HG03280 (cell line): ENCODE measurements at regions not wholly inside any gene's neighbourhood (a gene's known extent, or its start where the extent isn't known, plus 50 kb on each side); places are given as distances from the start of the nearest gene placed in this dataset.
"Not testable (repeated sequence)": the region's sequence is repeated elsewhere in the genome, so short reads cannot be mapped to it uniquely, and the experiment has no call there.

Experiments
- ATAC-seq: cut with Tn5 transposase; IDR thresholded peaks from one replicate; pipeline ENCODE4 v1.9.1; 2021; ENCODE audit warnings: mild to moderate bottlenecking, moderate library complexity; ENCODE audit not compliant: unreplicated experiment

DNA sequence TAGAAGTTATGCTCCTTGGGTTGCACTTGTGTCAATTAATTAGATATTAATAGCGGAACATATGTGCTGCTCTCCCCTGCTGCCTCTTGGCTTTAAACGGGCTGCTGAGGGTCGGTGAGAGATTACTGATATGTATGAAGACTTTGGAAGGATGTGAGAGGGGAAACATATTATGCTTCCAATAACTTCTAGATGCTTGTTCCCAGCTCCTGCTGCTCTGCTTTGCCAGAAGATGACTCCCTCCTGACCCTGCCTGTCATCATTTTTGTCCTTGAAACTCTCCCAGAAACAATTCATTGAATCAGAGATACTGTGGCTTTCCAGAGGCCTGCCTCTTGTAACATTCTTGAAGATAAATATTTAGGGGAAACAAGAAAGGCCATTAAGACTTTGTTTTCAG is 300.1 kb upstream of the STXBP6 start:
- no peak for ATAC-seq

DNA sequence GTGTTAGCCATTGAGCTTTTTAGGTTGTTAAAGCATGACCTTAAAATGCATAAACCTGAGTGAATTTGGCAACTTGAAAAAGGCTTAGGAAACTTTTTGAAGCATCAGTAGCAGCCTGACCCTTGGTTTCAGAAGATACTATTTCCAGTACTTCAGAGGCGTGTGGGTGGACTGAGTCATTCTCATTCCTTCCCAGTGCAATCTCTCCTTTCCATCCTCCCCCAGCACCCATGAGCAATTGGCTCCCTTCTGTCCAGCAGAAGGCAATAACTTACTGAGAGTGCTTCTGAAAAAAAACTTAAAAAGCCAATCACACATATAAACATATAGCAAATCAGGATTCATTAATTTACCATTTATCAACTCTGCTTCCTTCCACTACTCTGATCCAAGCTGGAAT is 299.3 kb upstream of the STXBP6 start:
- no peak for ATAC-seq

DNA sequence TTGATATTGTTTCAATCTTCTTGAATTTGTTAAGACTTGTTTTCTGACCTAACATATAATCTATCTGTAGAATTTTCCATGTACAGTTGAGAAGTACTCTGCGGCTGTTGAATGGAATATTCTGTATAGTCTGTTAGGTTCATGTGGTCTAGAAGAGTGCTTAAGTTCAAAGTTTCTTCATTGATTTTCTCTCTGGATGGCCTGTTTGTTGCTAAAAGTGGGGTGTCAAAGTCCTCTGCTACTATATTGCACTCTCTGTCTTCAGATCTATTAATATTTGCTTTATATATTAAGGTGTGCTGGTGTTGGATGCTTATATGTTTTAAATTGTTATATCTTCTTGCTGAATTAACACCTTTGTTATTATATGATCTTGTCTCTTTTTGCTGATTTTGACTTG is 290.9 kb upstream of the STXBP6 start:
- ATAC-seq = no peak

DNA sequence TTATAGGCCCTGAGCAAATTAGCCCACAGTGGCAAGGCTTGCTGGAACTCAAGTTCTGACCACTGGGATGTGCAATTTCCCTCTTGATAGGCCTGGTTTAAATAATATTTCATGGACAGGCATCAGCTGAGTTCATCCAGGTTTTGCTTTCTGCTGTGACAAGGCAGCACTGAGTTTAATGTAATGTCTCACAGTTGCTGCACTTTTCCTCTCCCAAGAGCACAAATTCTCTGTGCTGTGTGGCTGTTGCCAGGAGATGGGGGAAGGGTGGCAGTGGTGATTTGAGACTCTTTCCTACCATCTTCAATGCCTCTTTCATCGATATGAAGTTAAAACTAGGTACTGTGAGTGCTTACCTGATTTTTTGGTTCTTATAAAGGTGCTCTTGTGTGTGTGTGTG is 272.8 kb upstream of the STXBP6 start:
- ATAC-seq = no peak

DNA sequence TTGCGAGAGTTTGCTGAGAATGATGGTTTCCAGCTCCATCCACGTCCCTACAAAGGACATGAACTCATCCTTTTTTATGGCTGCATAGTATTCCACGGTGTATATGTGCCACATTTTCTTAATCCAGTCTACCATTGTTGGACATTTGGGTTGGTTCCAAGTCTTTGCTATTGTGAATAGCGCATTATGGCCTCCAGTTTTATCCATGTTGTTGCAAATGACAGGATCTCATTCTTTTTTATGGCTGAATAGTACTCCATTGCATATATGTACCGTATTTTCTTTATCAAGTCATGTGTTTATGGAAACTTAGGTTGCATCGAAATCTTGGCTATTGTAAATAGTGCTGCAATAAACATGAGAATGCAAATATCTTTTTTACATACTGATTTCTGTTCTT is 266.1 kb upstream of the STXBP6 start:
- ATAC-seq = not testable (repeated sequence)

DNA sequence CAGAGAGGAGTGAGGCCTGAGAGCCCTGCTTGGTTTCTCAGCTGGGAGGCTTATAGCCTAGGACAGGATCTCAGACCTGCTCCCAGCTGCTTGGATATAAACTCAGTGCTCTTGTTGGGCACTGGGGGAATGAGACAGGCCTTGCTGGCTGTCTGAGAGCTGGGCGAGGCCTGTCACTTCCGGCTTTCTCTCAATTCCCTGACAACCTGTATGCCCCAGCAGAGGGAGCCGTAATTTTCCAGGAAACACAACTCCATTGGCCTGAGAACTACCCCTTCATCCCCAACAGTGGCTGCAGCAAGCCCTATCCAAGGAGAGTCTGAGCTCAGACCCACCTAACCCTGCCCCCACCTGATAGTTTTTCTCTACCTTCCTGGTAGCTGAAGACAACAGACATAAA is 258.3 kb upstream of the STXBP6 start:
- no peak for ATAC-seq

DNA sequence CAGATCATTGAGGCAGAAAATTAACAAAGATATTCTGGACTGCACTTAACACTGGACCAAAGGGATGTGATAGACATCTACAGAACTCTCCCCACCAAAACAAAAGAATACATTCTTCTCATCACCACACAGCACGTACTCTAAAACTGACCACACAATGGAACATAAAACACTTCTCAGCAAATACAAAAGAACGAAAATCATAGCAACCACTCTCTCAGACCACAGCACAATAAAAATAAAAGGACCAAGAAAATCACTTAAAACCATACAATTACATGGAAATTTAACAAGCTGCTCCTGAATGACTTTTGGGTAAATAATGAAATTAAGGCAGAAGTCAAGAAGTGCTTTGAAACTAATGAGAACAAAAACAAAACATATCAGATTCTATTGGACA is 254.0 kb upstream of the STXBP6 start:
- ATAC-seq = no peak

DNA sequence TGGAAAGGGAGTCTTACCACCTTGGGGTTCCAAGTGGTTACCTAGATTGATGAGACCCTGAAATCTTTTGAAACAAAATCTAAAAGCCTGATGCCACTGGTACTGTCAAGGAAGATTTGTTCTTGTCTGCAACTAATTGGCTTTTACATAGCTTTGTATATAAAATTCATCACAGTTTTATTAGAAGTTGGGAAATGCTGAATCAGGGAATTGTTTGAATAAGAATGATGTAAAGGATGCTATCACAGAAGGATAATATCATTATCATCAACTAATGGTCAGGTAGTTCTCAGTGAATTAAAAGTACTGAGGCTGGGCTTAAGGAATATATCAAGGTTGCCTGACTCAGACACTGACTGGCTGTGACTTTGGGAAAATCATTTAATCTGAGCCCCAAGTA is 248.3 kb upstream of the STXBP6 start:
- ATAC-seq = no peak

DNA sequence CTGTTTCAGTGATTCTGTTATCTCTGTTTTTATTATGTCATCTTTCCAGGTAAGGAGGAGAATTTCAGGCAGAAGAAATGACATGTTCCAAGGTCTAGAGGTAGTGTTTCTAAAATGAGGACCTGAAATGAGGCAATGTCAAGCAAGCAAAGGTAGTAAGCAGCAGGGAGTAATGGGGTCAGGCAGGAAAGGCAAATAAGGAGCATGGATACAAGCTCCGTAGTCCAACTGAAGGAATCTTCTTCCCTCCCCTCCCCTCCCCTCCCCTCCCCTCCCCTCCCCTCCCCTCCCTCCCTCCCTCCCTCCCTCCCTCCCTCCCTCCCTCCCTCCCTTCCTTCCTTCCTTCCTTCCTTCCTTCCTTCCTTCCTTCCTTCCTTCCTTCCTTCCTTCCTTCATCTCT is 240.2 kb upstream of the STXBP6 start:
- ATAC-seq = not testable (repeated sequence)

DNA sequence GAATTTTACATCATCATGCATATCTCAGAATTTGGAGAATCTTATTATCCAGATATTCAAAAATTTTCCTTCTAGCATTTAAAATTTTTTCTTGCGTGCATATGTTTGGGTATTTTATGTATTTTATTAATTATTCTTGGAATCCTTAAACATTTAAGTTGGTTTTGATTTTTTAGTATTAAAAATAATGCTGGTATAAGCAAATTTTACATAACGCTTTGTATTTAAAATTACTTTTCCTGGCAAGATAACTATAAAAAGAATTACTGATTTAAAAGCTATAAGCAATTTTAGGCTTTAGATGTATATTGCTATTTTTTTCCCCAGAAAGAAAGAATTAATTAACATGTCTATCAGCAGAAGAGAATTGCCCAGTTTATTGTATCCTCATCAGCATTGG is 224.6 kb upstream of the STXBP6 start:
- ATAC-seq = no peak

DNA sequence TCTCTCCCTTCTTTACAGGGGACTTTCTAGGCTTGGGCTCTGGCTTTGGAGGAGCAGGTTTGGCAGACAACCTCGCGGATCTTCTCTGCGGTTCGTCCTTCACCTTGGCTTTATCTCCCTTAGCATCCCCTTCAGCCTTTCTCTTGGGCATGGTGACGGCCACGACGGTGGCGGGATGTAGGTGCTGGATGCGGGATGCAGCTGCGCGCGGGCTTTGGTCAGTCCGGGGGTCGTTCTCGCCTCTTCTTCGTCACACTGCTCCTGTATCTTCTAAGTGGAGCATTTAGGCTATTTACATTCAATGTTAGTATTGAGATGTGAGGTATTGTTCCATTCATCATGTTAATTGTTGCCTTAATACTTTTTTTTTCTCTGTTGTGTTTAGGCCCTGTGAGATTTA is 217.2 kb upstream of the STXBP6 start:
- no peak for ATAC-seq

DNA sequence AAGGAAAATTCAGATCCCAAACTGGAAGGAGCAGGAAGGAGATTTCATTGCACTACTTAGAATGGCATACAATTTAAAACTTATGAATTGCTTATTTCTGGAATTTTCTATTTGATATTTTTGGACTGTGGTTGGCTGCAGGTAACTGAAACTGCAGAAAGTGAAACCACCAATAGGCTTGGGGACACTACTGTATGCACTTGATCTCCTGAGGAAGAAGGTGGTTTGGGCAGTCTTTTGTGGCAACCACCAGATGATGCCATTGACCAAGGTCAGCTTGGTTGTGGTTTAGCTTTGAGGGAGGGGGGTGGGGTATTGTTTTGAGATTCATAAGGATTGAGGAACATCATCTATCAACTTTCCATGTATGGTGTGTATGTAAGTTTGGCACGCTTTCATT is 209.5 kb upstream of the STXBP6 start:
- no peak for ATAC-seq

DNA sequence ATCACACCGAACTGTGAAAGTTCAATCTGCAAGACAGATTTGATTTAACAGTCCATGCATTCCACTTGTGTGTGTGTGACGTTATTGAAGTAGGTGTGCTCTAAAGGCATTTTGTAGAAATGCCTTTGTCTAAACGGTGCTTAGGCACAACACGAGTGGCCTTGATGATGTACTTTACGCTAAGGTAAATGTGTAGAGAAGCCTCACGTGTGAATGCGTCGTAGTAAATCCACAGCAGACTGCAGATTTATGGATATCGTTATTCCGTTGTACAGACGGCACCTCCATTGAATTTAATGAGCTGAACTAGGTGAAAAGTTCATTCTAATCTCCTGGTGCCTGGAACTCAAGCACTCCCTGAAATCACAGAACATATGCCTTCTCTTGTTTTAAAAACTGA is 202.8 kb upstream of the STXBP6 start:
- no peak for ATAC-seq

DNA sequence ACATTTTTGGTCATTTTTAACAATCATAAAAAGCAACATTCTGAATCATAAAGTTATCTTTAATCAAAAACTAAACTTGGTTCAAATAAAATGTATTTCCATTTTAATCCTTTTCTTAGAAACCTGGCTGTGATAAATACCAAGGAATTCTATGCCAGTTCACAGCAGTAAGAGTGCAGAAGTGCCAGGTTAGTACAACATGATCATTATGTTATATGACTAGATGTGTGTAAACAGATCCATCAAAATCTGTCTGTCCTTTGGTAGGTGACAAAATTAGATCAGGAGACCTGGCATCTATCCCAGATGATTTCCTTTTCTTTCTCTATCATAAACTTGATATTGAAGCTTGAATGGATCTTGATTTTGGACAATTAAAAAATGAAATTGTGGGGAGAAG is 200.6 kb upstream of the STXBP6 start:
- ATAC-seq = no peak

DNA sequence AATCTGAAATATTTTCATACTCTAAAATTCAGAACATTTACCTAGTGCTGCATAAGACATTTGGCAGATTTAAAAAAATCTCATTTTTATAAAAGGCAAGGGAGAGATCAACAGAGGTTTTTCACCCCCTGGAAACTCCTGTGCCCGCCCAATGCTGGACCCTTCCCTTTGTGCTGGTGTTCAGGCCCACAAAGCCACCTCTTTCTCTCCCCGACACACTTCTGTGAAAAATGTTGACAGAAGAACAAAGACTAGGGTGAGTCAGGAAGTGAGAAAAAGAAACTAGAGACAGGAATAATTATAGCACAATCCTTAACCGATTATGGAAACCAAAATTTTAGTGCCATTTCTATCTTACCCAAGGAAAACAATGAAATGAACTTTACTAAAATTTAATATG is 197.7 kb upstream of the STXBP6 start:
- no peak for ATAC-seq

DNA sequence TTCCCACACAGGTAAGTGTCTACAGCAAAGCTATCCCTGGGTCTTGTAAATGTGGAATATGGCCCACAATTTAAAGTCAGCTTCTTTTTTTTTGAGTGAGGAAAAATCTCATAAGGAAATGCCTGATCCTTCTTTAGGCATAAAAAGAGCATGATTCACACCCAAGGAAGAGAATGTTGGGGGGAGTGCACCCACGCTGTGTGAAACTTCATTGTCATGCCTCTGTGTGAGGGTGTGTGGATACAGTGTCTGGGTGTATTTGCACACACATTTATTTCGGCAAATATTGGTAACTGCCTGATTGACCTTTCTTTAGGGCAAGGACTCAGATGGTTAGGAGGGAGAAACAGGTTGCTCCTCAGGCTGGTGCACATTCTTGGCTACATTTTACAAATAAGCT is 196.8 kb upstream of the STXBP6 start:
- no peak for ATAC-seq

DNA sequence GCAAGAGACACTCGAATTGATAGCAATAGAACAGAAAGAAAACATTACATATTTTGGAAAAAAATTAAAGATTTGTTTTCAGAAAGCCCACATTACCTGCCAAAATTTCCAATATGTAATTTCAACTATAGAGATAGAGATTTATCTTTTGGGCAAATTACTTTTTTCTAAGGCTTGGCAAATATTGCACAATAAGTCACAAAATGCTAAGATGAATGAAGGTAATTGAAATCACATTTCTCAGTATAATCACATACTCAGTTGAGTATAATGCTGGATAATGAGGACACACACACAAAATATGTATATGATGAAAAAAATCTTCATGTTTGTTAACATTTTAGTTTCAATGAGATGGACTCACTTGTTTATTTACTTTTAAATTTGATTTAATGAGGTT is 189.2 kb upstream of the STXBP6 start:
- no peak for ATAC-seq

DNA sequence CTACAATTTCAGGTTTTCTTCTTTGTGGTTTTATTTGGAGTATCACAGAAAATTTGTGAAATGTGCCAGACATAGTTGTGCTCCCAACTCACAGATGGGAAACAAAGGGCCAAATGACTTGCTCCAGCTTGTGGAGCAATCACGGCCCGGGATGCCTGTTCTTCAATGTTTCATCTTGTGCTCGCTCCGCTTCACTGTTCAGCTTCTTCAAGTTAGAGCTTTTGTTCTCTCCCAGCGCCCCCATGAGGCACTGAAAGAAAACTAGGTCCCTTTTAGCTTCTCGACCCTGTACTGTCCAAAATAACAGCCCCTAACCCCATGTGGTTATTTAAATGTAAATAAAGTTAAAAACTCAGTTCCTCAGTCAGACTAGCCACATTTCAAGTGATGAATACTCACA is 187.9 kb upstream of the STXBP6 start:
- ATAC-seq = no peak

DNA sequence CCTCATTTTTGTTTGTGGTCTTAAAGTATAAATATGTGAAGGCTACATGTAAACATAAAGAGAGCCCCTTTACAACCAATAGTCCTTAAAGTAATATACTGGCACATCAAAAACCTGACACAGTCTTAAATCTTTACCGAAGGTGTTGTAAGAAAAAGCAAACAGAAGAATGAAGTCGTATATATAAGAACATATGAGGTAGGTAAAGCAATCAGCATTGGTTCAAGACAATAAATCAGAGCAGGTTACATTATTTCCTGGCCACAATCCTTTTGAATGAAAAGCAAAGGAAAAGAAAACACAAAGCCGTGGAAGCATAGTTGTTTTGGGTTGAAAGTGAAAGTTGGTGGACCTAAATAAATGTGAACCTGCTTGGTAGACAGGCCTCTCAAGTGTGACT is 183.7 kb upstream of the STXBP6 start:
- no peak for ATAC-seq

DNA sequence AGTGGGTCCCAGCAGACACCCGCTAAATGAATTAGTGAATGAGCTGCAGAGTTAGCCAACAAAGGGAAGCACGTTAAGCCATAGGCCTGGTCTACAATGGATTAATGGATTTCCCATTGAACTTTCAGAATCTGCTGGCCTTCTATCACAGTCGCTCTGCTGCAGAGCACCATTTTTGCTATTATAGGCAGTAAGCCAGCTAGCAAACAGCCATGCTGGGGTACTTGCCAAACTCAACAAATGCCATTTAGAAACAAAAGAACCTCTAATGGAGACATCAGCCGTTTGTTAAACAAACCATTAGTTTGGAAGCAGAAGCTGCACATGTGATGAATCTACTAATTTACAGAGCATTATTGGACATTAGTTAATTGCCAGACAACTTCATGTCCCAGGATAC is 181.1 kb upstream of the STXBP6 start:
- ATAC-seq = no peak

DNA sequence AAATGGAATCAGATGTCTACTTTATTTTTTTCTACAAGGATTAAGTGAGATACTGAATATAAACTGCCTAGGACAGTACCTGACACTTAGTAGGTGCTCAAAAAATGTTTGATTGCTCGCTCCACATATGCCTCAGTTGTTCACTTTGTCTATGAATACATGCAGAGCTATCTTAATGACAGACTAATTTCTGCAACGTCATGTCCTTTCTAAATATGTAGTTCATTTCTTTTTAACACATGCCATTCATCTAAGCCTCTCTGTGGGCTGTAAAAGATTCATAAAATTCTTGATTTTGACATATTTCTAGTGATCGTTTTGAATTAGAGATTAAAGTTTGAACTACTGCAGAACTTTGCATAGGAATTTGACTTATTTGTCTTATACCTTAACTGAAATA is 176.3 kb upstream of the STXBP6 start:
- ATAC-seq = no peak

DNA sequence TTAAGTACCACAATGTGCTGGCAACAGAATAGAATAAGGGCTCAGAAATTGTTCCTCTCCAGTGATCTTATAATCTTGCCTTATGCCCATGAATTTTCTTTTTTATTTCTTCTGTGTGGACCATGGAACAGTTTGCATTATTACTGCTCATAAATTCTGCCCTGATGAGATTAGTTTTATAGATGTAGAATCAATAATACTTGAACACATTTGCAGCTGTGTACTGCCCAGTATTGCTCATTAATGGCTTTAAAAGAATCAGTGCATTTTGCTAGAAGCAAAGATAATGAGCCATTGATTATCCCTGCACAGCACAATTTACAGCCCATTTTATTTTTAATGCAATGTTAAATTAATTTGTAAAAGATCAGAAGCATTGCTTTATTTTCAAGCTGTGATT is 172.3 kb upstream of the STXBP6 start:
- no peak for ATAC-seq

DNA sequence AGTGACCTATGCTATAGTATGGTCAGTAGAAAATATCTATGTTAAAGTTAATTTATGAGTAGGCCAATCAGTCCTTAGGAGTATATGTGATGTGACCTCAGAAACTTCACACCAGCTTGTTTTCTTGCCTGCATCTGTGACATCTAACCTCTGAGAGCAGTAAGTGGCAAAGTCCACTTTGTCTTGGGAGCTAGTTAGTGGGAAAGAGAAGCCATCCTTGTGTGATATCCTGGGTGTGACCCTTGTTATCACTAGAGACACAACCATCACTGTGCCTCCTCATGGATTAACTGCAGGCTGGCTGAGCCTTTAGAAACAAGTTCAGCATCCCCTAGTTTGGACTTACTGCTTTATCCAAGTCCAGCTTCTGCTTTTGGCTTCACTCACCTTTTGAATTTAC is 170.6 kb upstream of the STXBP6 start:
- no peak for ATAC-seq

DNA sequence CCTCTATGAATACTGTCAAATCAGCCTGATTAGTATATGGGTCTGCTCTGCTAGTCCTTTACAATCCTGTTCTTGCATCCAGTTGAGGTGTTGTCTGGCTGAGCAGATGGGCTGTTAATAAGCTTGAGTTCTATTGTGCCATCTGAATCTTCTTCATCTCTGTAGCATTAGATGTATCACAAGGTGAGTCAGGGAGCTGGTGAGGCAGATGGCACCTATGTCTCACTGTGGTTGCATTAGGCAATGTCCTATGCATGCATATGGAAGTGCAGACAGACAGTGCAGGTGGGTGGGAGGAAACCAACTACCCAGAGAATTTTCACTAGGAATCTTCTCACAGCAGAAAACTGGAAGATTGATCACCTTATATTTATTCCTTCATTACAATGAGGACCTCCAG is 165.7 kb upstream of the STXBP6 start:
- no peak for ATAC-seq
